OCI-LY3 (cell line): ENCODE measurements at regions not wholly inside any gene's neighbourhood (a gene's known extent, or its start where the extent isn't known, plus 50 kb on each side); places are given as distances from the start of the nearest gene placed in this dataset.

Source experiments
- EZH2phosphoT487 ChIP-seq: fragments of 200-600 bp; shearing (Covaris generic); IDR thresholded peaks from 2 replicates; pipeline ENCODE4 v1.6.1; 2018; ENCODE audit warnings: antibody characterized with exemption, mixed run types, low read depth
- TF ChIP-seq, protein P1 (sequence below): fragments of 200-600, 300-600 bp; sonication (generic); IDR thresholded peaks from 2 replicates; pipeline ENCODE4 v1.5.1; 2014; ENCODE audit warnings: antibody characterized with exemption, low read length, low read depth

- TF ChIP-seq, protein P1, sequence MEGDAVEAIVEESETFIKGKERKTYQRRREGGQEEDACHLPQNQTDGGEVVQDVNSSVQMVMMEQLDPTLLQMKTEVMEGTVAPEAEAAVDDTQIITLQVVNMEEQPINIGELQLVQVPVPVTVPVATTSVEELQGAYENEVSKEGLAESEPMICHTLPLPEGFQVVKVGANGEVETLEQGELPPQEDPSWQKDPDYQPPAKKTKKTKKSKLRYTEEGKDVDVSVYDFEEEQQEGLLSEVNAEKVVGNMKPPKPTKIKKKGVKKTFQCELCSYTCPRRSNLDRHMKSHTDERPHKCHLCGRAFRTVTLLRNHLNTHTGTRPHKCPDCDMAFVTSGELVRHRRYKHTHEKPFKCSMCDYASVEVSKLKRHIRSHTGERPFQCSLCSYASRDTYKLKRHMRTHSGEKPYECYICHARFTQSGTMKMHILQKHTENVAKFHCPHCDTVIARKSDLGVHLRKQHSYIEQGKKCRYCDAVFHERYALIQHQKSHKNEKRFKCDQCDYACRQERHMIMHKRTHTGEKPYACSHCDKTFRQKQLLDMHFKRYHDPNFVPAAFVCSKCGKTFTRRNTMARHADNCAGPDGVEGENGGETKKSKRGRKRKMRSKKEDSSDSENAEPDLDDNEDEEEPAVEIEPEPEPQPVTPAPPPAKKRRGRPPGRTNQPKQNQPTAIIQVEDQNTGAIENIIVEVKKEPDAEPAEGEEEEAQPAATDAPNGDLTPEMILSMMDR, result no peak
- TF ChIP-seq EZH2phosphoT487, result no peak
Observed at GRCh38 chr11:121965330-121965729, 150.7 kb downstream of the BLID start.
